K562 (cell line): ENCODE measurements at regions not wholly inside any gene's neighbourhood (a gene's known extent, or its start where the extent isn't known, plus 50 kb on each side); places are given as distances from the start of the nearest gene placed in this dataset.

Experiments
- ATAC-seq: fragments of 200-7000 bp; cut with Tn5 transposase; 3 replicates; pipeline ENCODE4 v1.9.1; 2020; ENCODE audit warnings: moderate library complexity
- BruUV-seq: library from RNA; stranded (reverse); fragments of 400-500 nt; replicated peaks from 2 replicates; lab custom pipeline; 2021; lab: Mats Ljungman, UMichigan
- CTCF ChIA-PET: fragments of 300-600 bp; formaldehyde crosslinking; extraction: SDS; loops from one replicate; lab custom pipeline; 2021; ENCODE audit warnings: low intra/inter-chr PET ratio; lab: Yijun Ruan, JAX
- POLR2A ChIA-PET: fragments of 300-600, 350-650 bp; sonication (Branson Sonifier 250); formaldehyde crosslinking; extraction: SDS; loops from one replicate; lab custom pipeline; 2021; ENCODE audit warnings: antibody characterized with exemption, inconsistent platforms; lab: Yijun Ruan, JAX
- DNase-seq, 4 experiments: peaks; one replicate each; pipeline versions ENCODE4 v3.0.0 to v3.0.0-alpha.2; 2011 to 2018; ENCODE audit warnings: low spot score in 3 of 4, mixed read lengths in 3 of 4; ENCODE audit errors: extremely low read depth in 1 of 4
- FAIRE-seq: peaks from 2 replicates; lab custom pipeline; 2011; peaks lifted over from hg19 to GRCh38; lab: Jason Lieb, UNC
- H2AFZ ChIP-seq: 2 replicates; pipeline ENCODE4 v1.6.0; 2011; ENCODE audit warnings: low read depth, low read length, control low read depth, inconsistent platforms
- H3K27ac ChIP-seq: fragments of 200-600 bp; 3 replicates; pipeline ENCODE4 v1.8.0; 2011; ENCODE audit warnings: low read depth, mild to moderate bottlenecking, control low read depth, inconsistent platforms, low read length, moderate library complexity, mixed read lengths; ENCODE audit errors: extremely low read depth
- H3K27me3 ChIP-seq, 2 experiments: fragments of 300-600 bp in 1 of 2; 2 replicates in 1 of 2; 3 replicates in 1 of 2; pipeline versions ENCODE4 v1.6.0 to v1.8.0; 2011; ENCODE audit warnings: inconsistent platforms in 2 of 2, low read length in 2 of 2, mild to moderate bottlenecking in 1 of 2, mixed read lengths in 1 of 2, moderate library complexity in 1 of 2; ENCODE audit not compliant: control insufficient read depth in 2 of 2, insufficient read depth in 2 of 2
- H3K36me3 ChIP-seq: fragments of 300-600 bp; 3 replicates; pipeline ENCODE4 v1.8.0; 2011; ENCODE audit warnings: mild to moderate bottlenecking, low read length, inconsistent platforms; ENCODE audit not compliant: control insufficient read depth, insufficient read depth
- H3K4me1 ChIP-seq, 2 experiments: fragments of 200-600 bp in 1 of 2; replicated peaks in 1 of 2; 2 replicates in 1 of 2; 3 replicates in 1 of 2; pipeline versions ENCODE4 v1.5.1 to v1.8.0; 2011; ENCODE audit warnings: inconsistent platforms in 2 of 2, low read length in 2 of 2, mild to moderate bottlenecking in 1 of 2, mixed read lengths in 1 of 2, moderate library complexity in 1 of 2; ENCODE audit not compliant: control insufficient read depth in 2 of 2, insufficient read depth in 2 of 2
- H3K4me2 ChIP-seq: 2 replicates; pipeline ENCODE4 v1.6.1; 2011; ENCODE audit warnings: low read length, control low read depth, inconsistent platforms, mixed read lengths; ENCODE audit not compliant: insufficient read depth
- H3K4me3 ChIP-seq: fragments of 200-600 bp; sonication (generic), shearing (Covaris generic); 2 replicates; pipeline ENCODE4 v1.5.1; 2016; ENCODE audit warnings: control low read depth, inconsistent platforms
- H3K79me2 ChIP-seq: fragments of 200-600 bp; 3 replicates; pipeline ENCODE4 v1.8.0; 2011; ENCODE audit warnings: low read length, inconsistent platforms; ENCODE audit not compliant: control insufficient read depth, insufficient read depth
- H3K9ac ChIP-seq, 2 experiments: 2 replicates each; pipeline versions ENCODE4 v1.6.0 to v1.6.1; 2011; ENCODE audit warnings: low read depth in 2 of 2, low read length in 2 of 2, control low read depth in 1 of 2, inconsistent platforms in 1 of 2, mild to moderate bottlenecking in 1 of 2, mixed read lengths in 1 of 2; ENCODE audit not compliant: insufficient read depth in 1 of 2
- H3K9me1 ChIP-seq: one replicate; pipeline ENCODE4 v1.6.0; 2011; ENCODE audit warnings: inconsistent platforms, mild to moderate bottlenecking, low read length, moderate library complexity; ENCODE audit not compliant: control insufficient read depth, insufficient read depth
- H3K9me3 ChIP-seq: replicated peaks from 2 replicates; pipeline ENCODE4 v1.5.1; 2011; ENCODE audit warnings: low read depth, low read length, inconsistent platforms; ENCODE audit not compliant: control insufficient read depth, insufficient read depth
- H4K20me1 ChIP-seq: replicated peaks from 2 replicates; pipeline ENCODE4 v1.6.1; 2011; ENCODE audit warnings: low read length, inconsistent platforms, mixed read lengths; ENCODE audit not compliant: control insufficient read depth, insufficient read depth
- AFF1 ChIP-seq, 2 experiments: fragments of 450-650 bp; IDR thresholded peaks; 2 replicates each; pipeline ENCODE4 v1.6.1; 2018; ENCODE audit warnings: mild to moderate bottlenecking in 2 of 2, low read depth in 1 of 2; ENCODE audit not compliant: partially characterized antibody in 2 of 2
- BCL6 ChIP-seq: fragments of 250-450 bp; sonication (Bioruptor Pico); IDR thresholded peaks from 2 replicates; pipeline ENCODE4 v1.4.0; 2020
- CC2D1A ChIP-seq: fragments of 450-650 bp; IDR thresholded peaks from 2 replicates; pipeline ENCODE4 v1.6.1; 2017; ENCODE audit warnings: mild to moderate bottlenecking
- JUND ChIP-seq, 2 experiments: IDR thresholded peaks; 2 replicates in 1 of 2; 3 replicates in 1 of 2; pipeline ENCODE4 v1.6.1; 2011; ENCODE audit warnings: borderline replicate concordance in 2 of 2, low read depth in 2 of 2, low read length in 2 of 2, improper control_type of control experiment in 1 of 2, missing biosample characterization in 1 of 2, missing genetic modification characterization in 1 of 2, missing genetic modification reagents in 1 of 2
- NCOA4 ChIP-seq: fragments of 450-650 bp; IDR thresholded peaks from 2 replicates; pipeline ENCODE4 v1.6.1; 2018; ENCODE audit warnings: mild to moderate bottlenecking; ENCODE audit not compliant: partially characterized antibody
- PKNOX1 ChIP-seq: fragments of 450-650 bp; IDR thresholded peaks from 2 replicates; pipeline ENCODE4 v1.6.1; 2016
- TAF1 ChIP-seq: IDR thresholded peaks from 2 replicates; pipeline ENCODE4 v1.6.1; 2011; ENCODE audit warnings: mild to moderate bottlenecking, low read length, moderate library complexity; ENCODE audit not compliant: insufficient read depth, control insufficient read depth, severe bottlenecking; ENCODE audit errors: extremely low read depth
- TARDBP ChIP-seq: fragments of 450-650 bp; IDR thresholded peaks from 2 replicates; pipeline ENCODE4 v1.6.1; 2016
- TCFL5 ChIP-seq: fragments of 250-450 bp; sonication (Bioruptor Pico); conservative IDR thresholded peaks from 2 replicates; pipeline ENCODE4 v1.6.1; 2021; ENCODE audit warnings: mild to moderate bottlenecking, moderate library complexity, matching md5 sums
- ZNF384 ChIP-seq: IDR thresholded peaks from 2 replicates; pipeline ENCODE4 v1.6.1; 2012; ENCODE audit warnings: low read depth, low read length, improper control_type of control experiment
- ZNF436 ChIP-seq: fragments of 250-450, 450-650 bp; sonication (Bioruptor Pico); formaldehyde crosslinking; IDR thresholded peaks from 2 replicates; pipeline ENCODE4 v1.7.0; 2020; ENCODE audit warnings: mild to moderate bottlenecking
- ZNF696 ChIP-seq: fragments of 250-450 bp; sonication (Bioruptor Pico); conservative IDR thresholded peaks from 2 replicates; pipeline ENCODE4 v1.4.0; 2020; ENCODE audit warnings: mild to moderate bottlenecking, moderate library complexity
- WGBS: fragments of 100-300 bp; shearing (Covaris generic); methylation state at CpG from one replicate; pipeline ENCODE4 v1.1.6; 2016; ENCODE audit warnings: low coverage, mixed read lengths; ENCODE audit not compliant: insufficient coverage; ENCODE audit errors: missing lambda C conversion rate; 5-methylcytosine and 5-hydroxymethylcytosine counted together
- in situ Hi-C: fragments of 300-500 bp; cut with MboI; formaldehyde crosslinking; loops from 4 replicates; pipeline ENCODE4 v1.15.0; 2018; ENCODE audit warnings: inconsistent platforms, mixed read lengths
- intact Hi-C: fragments of 100-400 bp; cut with micrococcal nuclease; formaldehyde crosslinking; loops from 2 replicates; pipeline ENCODE4 v1.14.2; 2022

GRCh38 chr12:83850531-83850930 lies 1062.1 kb downstream of the SLC6A15 start:
- CTCF ChIA-PET, result no interaction called here

GRCh38 chr12:83848702-83849101 lies 1063.9 kb downstream of the SLC6A15 start:
- Histone ChIP-seq H3K27ac (no peak overlapping the region), H3K27me3 (no peaks in the 10 kb centered on the region), H3K9ac (no peak overlapping the region), H3K4me1 (no peaks in the 10 kb centered on the region), H3K79me2 (no peaks in the 10 kb centered on the region), H3K36me3 (no peaks in the 10 kb centered on the region), H4K20me1 (no peaks in the 10 kb centered on the region), H3K4me2 (no peak overlapping the region), H3K9me3 (no peaks in the 10 kb centered on the region), H2AFZ (no peak overlapping the region), H3K9me1 (no peaks in the 10 kb centered on the region), H3K4me3 (no peak overlapping the region)
- in situ Hi-C loops (no loop called here), intact Hi-C loops (no loop called here)
- DNase-seq (no peak), FAIRE-seq (no peak), ATAC-seq (no peak)
- ChIA-PET POLR2A (no interaction called here), CTCF (no interaction called here)
- BruUV-seq, result no TSS peak
- 0% methylated on average over 1 of the region's 1 CpG for WGBS
- TF ChIP-seq AFF1 (IDR thresholded peaks at IDR 0.05; ENCODE audit: low read depth in 1 of 2, partially characterized antibody in 2 of 2) (no peak), JUND (IDR thresholded peaks at IDR 0.05; ENCODE audit: borderline replicate concordance, low read depth, low read length) (no peak), JUND (tag; IDR thresholded peaks at IDR 0.05; ENCODE audit: borderline replicate concordance, low read depth, low read length) (no peak), ZNF384 (no peak), CC2D1A (no peak), TAF1 (no peak), ZNF436 (CRISPR knock-in tag) (no peak)

More at GRCh38 chr12:83850531-83850930, 1062.1 kb downstream of the SLC6A15 start:
- in situ Hi-C loops (no loop called here), intact Hi-C loops (no loop called here)
- Histone ChIP-seq H3K9me3 (no peaks in the 10 kb centered on the region), H3K27me3 (no peaks in the 10 kb centered on the region), H3K9ac (no peak overlapping the region), H2AFZ (no peak overlapping the region), H4K20me1 (no peaks in the 10 kb centered on the region), H3K4me2 (no peak overlapping the region), H3K9me1 (no peaks in the 10 kb centered on the region), H3K36me3 (no peaks in the 10 kb centered on the region), H3K4me1 (no peaks in the 10 kb centered on the region), H3K27ac (no peak overlapping the region), H3K4me3 (no peak overlapping the region), H3K79me2 (no peaks in the 10 kb centered on the region)
- DNase-seq, result no peak
- 3% methylated on average over 2 of the region's 2 CpGs for WGBS
- POLR2A ChIA-PET, result no interaction called here
- BruUV-seq, result no TSS peak
- TF ChIP-seq TARDBP (no peak), ZNF696 (CRISPR knock-in tag) (no peak), TCFL5 (no peak), BCL6 (CRISPR knock-in tag) (no peak), NCOA4 (no peak), PKNOX1 (no peak)
- no peak for FAIRE-seq
- ATAC-seq, result no peak
